ENCODE measurements at regions not wholly inside any gene's neighbourhood (a gene's known extent, or its start where the extent isn't known, plus 50 kb on each side); places are given as distances from the start of the nearest gene placed in this dataset.

DNA sequence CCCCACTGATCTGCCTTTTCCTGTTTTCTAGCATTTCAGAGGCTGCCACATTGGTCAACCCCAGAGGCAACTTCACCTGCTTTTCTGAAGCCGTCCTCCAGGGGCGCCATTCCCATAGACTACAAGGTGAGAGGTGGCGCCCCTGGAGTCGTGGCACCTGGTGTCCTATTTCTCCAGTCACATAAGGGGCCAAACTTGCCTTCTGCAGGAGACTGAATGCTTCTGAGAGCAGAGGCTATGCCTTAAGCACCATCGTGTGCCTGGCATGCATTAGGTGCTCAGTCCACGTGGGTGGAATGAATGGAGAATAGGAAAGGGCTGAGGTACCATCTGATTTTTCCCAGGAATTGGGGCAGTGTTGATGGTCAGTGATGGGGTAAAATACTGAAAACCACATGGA is 164.8 kb downstream of the HAPSTR1 start:
- DNase-seq = peak; percentile 70

- DNase-seq = no peak
These were observed 166.4 kb downstream of the HAPSTR1 start for GRCh38 chr16:9257843-9258242.

DNA sequence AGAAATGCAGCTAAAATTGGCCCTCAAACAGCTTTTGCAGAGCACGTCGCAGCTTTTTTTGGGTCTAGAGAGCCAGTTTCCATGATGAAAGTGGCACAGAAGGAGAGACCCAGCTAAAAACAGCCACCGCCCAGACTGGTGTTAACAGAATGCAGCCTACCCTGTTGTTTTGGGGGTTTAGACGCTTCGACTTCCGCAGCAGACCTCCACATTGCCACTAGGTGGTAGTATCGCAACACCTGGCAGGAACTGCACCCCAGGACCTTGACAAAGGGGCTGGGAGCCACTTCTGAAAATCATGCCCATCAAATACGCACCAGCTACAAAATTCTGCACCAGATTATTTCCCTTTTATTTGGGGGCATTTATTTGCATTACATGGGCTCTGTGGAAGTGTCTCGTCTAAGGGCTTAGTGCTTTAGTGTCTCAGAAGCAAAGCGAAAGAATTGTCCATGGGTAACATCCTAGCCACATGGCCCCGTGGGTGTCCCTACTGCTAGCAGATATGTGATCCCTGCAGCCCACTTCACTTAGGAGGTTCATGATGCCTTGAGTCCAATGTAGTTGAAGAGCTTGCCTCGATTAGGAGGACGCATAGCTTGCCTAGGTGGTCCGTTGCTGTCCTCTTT is 167.1 kb downstream of the HAPSTR1 start:
- DNase-seq = peak; percentile 38

- DNase-seq = no peak
These were observed 168.6 kb downstream of the HAPSTR1 start for GRCh38 chr16:9259914-9260608.

GRCh38 chr16:9260666-9261065 is 169.2 kb downstream of the HAPSTR1 start:
- no peak for DNase-seq

DNA sequence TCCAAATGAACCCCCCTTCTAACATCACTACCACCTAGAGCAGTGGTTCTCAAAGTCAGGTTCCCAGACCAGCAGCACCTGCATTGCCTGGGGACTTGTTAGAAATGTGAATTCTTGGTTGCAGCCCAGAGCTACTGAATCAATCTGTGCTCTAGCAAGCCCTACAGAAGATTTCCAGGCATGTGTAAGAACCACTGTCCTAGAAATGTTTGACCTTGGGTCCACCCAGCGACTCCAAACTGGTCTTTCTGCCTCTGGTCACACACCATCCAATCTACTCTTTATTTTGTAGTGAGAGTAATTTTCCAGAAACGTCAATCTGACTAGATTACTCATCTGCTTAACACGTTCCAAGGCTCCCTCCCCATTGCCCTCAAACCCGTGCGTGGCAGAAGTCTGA is 169.9 kb downstream of the HAPSTR1 start:
- DNase-seq = no peak

GRCh38 chr16:9262941-9263715 is 171.7 kb downstream of the HAPSTR1 start:
- DNase-seq = no peak

DNA sequence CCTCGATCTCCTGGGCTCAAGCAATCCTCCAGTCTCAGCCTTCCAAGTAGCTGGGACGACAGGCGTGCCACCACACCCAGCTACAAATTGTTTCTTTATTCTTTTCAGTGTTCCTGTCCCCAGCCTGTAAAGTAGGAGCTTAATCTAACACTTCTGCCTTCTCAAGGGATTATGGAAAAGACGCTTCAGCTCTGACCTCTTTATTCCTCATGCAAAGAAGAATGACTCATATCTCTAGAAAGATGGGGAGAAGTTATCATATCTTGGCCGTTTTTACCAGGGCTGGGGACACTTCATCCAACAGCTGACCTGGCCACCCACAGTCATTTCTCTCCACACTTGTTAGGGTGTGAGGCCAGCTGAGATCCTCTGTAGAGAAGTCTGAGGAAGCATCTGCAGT is 172.6 kb downstream of the HAPSTR1 start:
- DNase-seq = no peak

DNA sequence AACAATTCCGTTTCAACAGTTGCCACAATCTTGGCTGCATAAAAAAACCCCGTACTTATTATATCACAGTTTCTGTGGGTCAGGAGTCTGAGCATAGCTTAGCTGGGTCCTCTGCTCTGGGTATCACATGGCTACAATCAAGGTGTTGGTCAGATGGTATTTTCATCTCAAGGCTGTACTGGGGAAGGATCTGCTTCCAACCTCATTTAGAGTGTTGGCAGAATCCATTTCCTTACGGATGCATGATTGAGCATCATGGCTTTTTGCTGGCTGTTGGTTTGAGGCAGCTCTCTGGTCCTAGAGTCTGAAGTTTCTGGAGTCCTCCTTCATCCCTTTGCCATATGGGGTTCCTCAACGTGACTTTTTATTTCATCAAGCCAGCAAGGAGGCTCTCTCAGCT is 177.0 kb downstream of the HAPSTR1 start:
- no peak for DNase-seq

DNA sequence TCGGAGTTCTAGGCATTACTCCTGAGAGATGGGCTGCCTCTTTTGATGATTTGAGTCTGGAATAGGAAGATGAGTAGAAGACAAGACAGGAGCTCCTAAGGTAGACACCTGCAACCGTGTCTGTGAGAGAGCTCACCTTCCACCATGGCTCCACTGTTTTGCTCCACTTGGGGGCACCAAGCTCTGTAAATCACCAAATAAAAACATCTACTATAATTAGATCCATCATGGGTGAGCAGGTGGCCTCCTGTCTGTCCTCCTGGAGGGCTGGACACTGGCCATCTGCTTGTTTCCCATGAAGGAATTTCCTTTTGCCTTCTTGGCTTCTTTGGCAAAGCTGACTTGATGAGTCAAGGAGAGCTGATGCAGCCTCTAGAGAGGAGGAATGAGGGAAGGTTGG is 179.0 kb downstream of the HAPSTR1 start:
- DNase-seq = no peak

DNA sequence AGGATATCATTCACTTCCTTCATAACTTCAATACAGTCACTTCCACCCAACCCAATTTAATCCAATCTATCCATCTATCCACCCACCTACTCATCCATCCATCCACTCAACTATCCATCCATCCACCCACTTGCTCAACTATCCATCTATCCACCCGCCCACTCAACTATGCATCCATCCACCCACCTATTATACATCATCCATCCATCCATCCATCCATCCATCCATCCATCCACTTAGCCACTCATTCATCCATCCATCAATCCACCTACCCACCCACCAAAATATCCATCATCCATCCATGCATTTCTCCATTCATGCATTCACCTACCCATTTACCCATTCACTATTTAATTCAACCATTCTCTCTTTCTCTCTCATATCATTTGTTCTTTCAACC is 179.5 kb downstream of the HAPSTR1 start:
- DNase-seq = no peak

DNA sequence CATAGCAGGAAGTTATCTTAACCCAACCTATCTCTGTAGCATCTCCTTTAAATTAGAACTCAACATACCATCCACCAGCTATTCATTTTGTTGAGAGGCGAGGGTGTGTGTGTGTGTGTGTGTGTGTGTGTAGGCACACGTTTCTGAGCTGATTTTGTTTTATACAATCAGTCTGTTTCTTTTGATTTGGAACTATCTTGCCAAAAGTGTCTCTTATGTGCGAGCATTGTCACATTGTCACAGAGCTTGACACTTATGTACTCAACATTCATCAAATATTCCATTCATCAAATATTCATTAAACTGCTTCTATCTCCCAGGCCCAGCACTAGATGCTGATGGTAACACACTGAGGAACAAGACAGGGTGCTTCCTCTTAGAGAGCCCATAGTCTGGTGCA is 180.4 kb downstream of the HAPSTR1 start:
- DNase-seq = no peak

GRCh38 chr16:9275377-9275776 is 183.9 kb downstream of the HAPSTR1 start:
- DNase-seq = no peak

GRCh38 chr16:9275816-9276354 is 184.4 kb downstream of the HAPSTR1 start:
- no peak for DNase-seq

GRCh38 chr16:9279291-9280068 is 188.0 kb downstream of the HAPSTR1 start:
- no peak for DNase-seq

- DNase-seq = no peak
These were observed 188.6 kb downstream of the HAPSTR1 start for GRCh38 chr16:9280069-9280466.

DNA sequence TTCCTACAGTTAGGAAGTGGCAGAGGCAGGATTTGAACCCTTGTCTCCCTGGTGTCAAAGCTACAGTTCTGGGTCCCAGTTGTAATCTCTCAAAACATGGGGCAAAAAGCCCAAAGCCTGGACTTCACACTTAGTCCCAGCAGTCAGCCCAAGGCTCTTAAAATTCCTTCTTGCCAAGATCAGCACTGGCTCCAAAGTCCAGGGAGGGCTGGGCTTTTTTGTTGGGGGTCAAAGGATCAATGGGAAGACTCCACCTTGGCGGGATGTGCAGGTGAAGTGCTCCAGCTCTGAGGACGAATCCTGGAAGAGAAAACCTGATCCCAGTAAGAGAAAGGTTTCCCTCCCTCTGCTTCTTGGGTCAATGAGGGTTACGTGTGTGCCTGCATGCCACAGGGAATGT is 195.5 kb downstream of the HAPSTR1 start:
- no peak for DNase-seq

DNA sequence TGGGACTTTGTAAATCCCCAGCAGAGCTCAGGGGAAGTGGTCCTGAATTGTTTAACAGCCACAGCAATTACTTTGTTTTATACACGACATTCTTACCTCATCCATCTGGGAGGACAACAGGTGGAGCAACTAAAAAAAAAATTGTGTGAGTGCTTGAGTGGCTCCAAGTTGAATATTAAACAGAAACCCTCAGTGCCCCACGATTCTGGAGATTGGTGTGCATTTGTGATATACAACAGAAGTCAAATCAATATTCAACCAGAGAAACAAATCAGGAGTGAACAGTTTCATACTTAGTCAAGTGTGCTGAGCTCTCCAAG is 204.8 kb downstream of the HAPSTR1 start:
- no peak for DNase-seq

DNA sequence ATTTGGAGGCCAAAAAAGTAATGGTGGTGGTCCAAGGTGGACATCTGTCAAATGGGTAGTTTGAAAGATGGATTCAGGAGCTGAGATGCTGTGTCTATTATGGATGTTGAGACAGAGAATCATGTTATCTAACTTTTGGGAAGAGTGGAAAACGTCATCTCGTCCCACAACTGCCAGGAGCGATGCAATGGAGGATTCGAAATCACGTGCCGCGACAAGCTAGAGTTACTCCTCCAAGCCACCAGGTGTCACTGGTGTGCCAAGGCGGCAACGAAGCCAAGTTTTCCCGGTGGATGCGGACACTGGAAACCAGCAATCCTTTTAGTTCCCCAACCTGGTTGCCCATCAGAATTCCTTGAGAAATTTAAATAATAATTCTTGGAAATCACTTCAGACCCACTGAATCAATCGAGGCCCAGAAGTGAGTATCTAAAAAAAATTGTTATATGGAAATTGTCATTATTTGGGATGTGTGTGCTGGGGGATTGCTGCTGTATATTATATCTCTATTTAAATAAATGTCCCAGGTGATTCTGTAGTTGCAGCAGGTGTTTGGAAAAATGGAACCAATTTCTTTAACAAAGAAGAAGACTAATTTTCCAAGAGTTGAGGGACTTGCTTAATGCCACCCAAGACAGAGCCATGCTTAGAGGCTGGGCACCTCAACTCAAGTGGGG is 206.1 kb downstream of the HAPSTR1 start:
- peak; percentile 31 for DNase-seq

DNA sequence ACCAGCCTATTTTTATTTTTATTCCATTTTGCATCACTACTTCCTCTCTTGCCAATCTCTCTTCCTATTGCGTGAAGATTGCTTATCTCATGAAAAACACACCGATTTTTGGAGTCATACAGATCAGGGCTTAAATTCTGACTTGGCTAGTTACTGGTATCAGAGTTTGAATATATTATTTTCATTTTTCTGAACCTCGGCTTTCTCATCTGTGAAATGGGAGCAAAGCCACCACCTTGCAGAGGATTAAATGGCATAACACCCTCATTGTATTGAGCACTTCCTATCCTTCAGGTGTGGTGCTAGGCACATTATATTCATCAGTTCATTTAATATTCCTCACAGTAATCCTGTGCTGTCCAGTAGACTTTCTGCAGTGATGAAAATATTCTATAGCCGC is 208.8 kb downstream of the HAPSTR1 start:
- no peak for DNase-seq

- DNase-seq = no peak
These were observed 210.6 kb downstream of the HAPSTR1 start for GRCh38 chr16:9302072-9302471.

DNA sequence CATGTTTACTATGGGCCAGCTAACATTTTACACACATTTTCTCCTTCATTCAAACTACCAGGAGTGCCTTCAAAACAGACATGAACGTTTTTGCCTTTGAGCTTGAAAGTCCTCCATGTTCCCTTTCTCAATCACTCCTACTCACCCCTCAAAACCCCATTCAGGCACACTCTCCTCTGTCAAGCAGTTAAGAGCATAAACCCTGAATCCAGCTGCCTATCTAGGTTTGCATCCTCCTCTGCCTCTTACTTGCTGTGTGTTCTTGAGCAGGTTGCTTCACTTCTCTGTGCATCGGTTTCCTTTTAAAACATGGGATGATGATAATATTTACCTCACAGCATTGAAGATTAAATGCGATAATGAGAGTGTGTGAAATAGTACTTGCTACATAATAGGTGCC is 215.3 kb downstream of the HAPSTR1 start:
- DNase-seq = no peak

GRCh38 chr16:9307446-9307845 is 216.0 kb downstream of the HAPSTR1 start:
- no peak for DNase-seq

Data from stimulated activated CD8-positive, alpha-beta memory T cell treated with anti-CD3 and anti-CD28 coated beads, Interleukin-4, amount 100 ng/mL, for 48 hours (primary cell).